ENCODE measurements at regions not wholly inside any gene's neighbourhood (a gene's known extent, or its start where the extent isn't known, plus 50 kb on each side); places are given as distances from the start of the nearest gene placed in this dataset.

- TF ChIP-seq GATA3 (IDR thresholded peaks at IDR 0.05; ENCODE audit: low read depth, low read length), result no peak
- no peak for TF ChIP-seq GATA2 (IDR thresholded peaks at IDR 0.05; ENCODE audit: low read depth, low read length)
Observed at GRCh38 chr7:84482476-84482875, 287.9 kb upstream of the SEMA3A start.

- TF ChIP-seq GATA2 (IDR thresholded peaks at IDR 0.05; ENCODE audit: low read depth, low read length) (no peak), GATA3 (IDR thresholded peaks at IDR 0.05; ENCODE audit: low read depth, low read length) (no peak)
Observed at GRCh38 chr7:84479059-84479458, 284.5 kb upstream of the SEMA3A start.

- TF ChIP-seq GATA3 (IDR thresholded peaks at IDR 0.05; ENCODE audit: low read depth, low read length), result no peak
- no peak for TF ChIP-seq GATA2 (IDR thresholded peaks at IDR 0.05; ENCODE audit: low read depth, low read length)
Observed at GRCh38 chr7:84477786-84478478, 283.3 kb upstream of the SEMA3A start.

- TF ChIP-seq GATA3 (IDR thresholded peaks at IDR 0.05; ENCODE audit: low read depth, low read length) (no peak), GATA2 (IDR thresholded peaks at IDR 0.05; ENCODE audit: low read depth, low read length) (no peak)
Observed at GRCh38 chr7:84474436-84474835, 279.8 kb upstream of the SEMA3A start.

- TF ChIP-seq GATA3 (IDR thresholded peaks at IDR 0.05; ENCODE audit: low read depth, low read length) (no peak), GATA2 (IDR thresholded peaks at IDR 0.05; ENCODE audit: low read depth, low read length) (no peak)
Observed at GRCh38 chr7:84471576-84471975, 277.0 kb upstream of the SEMA3A start.

- TF ChIP-seq GATA2 (IDR thresholded peaks at IDR 0.05; ENCODE audit: low read depth, low read length), result no peak
- TF ChIP-seq GATA3 (IDR thresholded peaks at IDR 0.05; ENCODE audit: low read depth, low read length), result no peak
Observed at GRCh38 chr7:84469034-84469433, 274.4 kb upstream of the SEMA3A start.

GRCh38 chr7:84462259-84462658 lies 267.7 kb upstream of the SEMA3A start:
- TF ChIP-seq GATA2 (IDR thresholded peaks at IDR 0.05; ENCODE audit: low read depth, low read length) (no peak), GATA3 (IDR thresholded peaks at IDR 0.05; ENCODE audit: low read depth, low read length) (no peak)

GRCh38 chr7:84461093-84461492 lies 266.5 kb upstream of the SEMA3A start:
- no peak for TF ChIP-seq GATA3 (IDR thresholded peaks at IDR 0.05; ENCODE audit: low read depth, low read length)
- TF ChIP-seq GATA2 (IDR thresholded peaks at IDR 0.05; ENCODE audit: low read depth, low read length), result no peak

- TF ChIP-seq GATA3 (IDR thresholded peaks at IDR 0.05; ENCODE audit: low read depth, low read length) (no peak), GATA2 (IDR thresholded peaks at IDR 0.05; ENCODE audit: low read depth, low read length) (no peak)
Observed at GRCh38 chr7:84455788-84456187, 261.2 kb upstream of the SEMA3A start.

- TF ChIP-seq GATA3 (IDR thresholded peaks at IDR 0.05; ENCODE audit: low read depth, low read length) (no peak), GATA2 (IDR thresholded peaks at IDR 0.05; ENCODE audit: low read depth, low read length) (no peak)
Observed at GRCh38 chr7:84454174-84454959, 259.8 kb upstream of the SEMA3A start.

GRCh38 chr7:84452618-84453017 lies 258.0 kb upstream of the SEMA3A start:
- no peak for TF ChIP-seq GATA2 (IDR thresholded peaks at IDR 0.05; ENCODE audit: low read depth, low read length)
- TF ChIP-seq GATA3 (IDR thresholded peaks at IDR 0.05; ENCODE audit: low read depth, low read length), result no peak

- TF ChIP-seq GATA3 (IDR thresholded peaks at IDR 0.05; ENCODE audit: low read depth, low read length) (no peak), GATA2 (IDR thresholded peaks at IDR 0.05; ENCODE audit: low read depth, low read length) (no peak)
Observed at GRCh38 chr7:84450772-84451171, 256.2 kb upstream of the SEMA3A start.

- TF ChIP-seq GATA3 (IDR thresholded peaks at IDR 0.05; ENCODE audit: low read depth, low read length) (no peak), GATA2 (IDR thresholded peaks at IDR 0.05; ENCODE audit: low read depth, low read length) (no peak)
Observed at GRCh38 chr7:84447636-84448293, 253.2 kb upstream of the SEMA3A start.

- TF ChIP-seq GATA2 (IDR thresholded peaks at IDR 0.05; ENCODE audit: low read depth, low read length), result no peak
Observed at GRCh38 chr7:84446991-84447480, 252.4 kb upstream of the SEMA3A start.

All from SH-SY5Y (cell line).